ENCODE measurements at regions not wholly inside any gene's neighbourhood (a gene's known extent, or its start where the extent isn't known, plus 50 kb on each side); places are given as distances from the start of the nearest gene placed in this dataset.
A peak's percentile ranks its signal among the peaks of the same experiment; 100 is the strongest.

DNA sequence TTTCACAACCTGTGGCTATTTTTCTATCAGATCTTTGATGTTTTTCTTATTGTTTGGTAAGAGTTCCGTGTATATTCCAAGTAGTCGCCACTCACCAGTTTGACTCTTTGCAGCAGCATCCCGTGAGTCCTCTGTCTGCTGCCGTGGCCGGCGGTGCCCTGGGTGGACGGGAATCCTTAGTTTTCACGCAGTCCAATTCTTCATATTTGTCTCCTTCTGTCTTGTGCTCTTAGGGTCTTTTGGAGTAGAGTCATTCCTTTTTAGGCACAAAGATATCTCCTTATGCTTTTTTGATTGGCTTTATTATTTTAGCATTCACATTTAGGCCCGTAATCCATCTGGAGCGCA is 94.9 kb upstream of the MSX1 start:
- DNase-seq (ENCODE audit: low spot score): no peak
- H3K4me1 Mint-ChIP-seq (ENCODE audit: low read depth): peaks cover 5% of the 10 kb centered on the region
- H3K36me3 Mint-ChIP-seq (ENCODE audit: low read depth): no peaks in the 10 kb centered on the region
- H3K27ac Mint-ChIP-seq: no peak overlapping the region
- H3K9me3 Mint-ChIP-seq: peaks cover 4% of the 10 kb centered on the region
- no peak overlapping the region for H3K4me3 Mint-ChIP-seq
- intact Hi-C loops (cut with micrococcal nuclease): no loop called here
- no peaks in the 10 kb centered on the region for H3K27me3 Mint-ChIP-seq (ENCODE audit: insufficient read depth)

DNA sequence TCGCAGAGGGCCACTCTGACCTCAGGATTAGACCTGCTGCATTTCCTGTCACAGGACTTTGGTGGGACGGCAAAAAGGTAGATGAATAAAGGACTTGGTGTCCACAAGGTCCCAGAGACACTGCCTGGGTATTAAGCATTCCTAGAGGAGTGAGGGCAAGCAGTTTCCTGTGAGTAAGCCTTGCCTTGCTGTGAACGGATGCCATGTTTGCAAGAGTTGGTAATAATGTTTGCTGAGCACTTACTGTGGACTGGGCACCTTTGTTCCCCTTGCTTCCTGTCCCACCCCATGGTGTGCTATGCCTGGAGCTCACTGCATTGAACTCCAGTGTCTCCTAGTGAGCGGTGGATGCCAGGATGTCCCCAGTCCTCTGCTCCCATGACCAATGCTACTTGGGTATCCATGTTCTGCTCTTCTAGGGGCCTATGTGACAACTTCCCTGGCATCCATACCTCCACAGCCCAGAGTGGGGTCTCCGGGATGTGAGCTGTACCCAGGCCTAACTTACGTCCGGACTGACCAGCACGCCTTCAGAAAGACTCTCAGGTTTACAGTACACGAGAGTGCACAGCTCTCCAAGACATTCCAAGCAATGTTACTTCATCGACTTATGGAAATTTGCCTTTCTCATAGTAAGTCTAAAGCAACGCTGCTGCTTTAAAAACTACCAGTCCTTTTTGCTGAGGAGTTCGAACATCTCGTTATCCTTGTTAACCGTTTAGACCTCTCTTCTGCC is 95.5 kb upstream of the MSX1 start:
- Mint-ChIP-seq H3K4me3 (no peak overlapping the region), H3K27ac (no peak overlapping the region), H3K4me1 (ENCODE audit: low read depth) (peaks cover 5% of the 10 kb centered on the region), H3K9me3 (peaks cover 4% of the 10 kb centered on the region), H3K27me3 (ENCODE audit: insufficient read depth) (no peaks in the 10 kb centered on the region), H3K36me3 (ENCODE audit: low read depth) (no peaks in the 10 kb centered on the region)
- DNase-seq (ENCODE audit: low spot score): no peak
- intact Hi-C loops (cut with micrococcal nuclease): no loop called here

DNA sequence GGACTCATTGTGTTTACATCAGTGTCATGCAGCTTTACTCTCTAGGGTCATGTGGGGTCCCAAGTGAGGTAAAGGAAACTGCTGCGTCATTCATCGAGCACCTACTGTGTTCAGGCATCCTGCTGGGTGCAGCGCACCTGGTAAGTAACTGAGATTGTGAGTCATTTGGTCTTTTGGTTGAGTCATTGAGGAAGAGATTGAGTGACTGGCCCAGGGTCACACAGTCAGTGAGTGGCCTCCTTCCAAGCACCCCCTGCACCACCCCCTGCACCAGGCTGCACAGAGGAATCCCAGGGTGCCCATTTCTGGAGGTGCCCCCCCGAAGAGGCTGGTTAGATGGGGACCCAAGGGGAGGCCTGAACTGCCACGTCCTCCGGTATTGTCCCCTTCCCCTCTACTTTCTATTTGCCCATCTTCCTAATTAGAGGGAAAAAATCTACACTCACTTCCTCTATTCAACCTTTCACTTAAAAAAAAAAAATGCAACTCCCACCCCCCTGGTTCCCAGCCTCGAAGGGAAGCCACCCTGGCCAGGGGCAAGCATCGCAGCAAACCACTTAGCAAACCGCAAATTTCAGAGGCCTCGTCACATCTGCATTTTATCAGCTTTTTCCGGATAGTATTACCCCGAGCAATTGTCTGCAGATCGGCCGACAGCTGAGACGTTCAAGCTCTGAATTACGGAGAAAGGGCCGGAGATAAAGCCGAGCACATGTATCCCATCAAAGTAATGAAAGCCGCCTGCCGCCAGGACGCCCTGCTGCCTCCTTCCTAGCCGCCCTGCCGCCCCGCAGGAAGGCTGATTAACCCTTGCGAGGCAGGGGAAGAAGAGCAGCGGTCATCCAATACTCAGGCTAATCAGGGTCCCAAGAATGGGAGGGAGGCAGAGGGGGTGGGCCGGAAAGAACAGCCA is 96.3 kb upstream of the MSX1 start:
- Mint-ChIP-seq H3K4me3 (no peak overlapping the region), H3K4me1 (ENCODE audit: low read depth) (peaks cover 5% of the 10 kb centered on the region), H3K27me3 (ENCODE audit: insufficient read depth) (no peaks in the 10 kb centered on the region), H3K27ac (peak overlapping the region; percentile 27), H3K9me3 (peaks cover 4% of the 10 kb centered on the region), H3K36me3 (ENCODE audit: low read depth) (no peaks in the 10 kb centered on the region)
- intact Hi-C loops (cut with micrococcal nuclease): no loop called here
- DNase-seq (ENCODE audit: low spot score): peak; percentile 5

DNA sequence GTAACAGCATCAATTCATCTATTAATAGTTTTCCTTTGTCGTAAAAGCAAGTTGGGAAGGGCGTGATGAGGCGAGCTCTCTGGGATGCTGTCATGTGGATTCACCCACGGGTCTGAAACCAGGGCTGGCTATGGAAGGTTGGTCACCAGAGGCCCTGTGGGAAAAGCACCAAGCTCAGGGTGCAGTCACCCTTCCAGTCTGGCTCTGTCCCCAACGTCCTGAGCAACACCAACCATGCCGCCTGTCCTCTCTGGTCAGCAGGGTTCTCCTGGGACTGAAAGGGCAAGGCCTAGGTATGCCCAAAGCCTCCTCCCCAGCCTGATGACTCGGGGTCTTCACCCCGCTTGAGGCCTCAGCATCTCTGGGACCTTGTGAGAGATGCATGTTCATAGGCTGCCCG is 97.2 kb upstream of the MSX1 start:
- Mint-ChIP-seq H3K9me3 (peaks cover 3% of the 10 kb centered on the region), H3K4me1 (ENCODE audit: low read depth) (peaks cover 5% of the 10 kb centered on the region), H3K27me3 (ENCODE audit: insufficient read depth) (no peaks in the 10 kb centered on the region), H3K36me3 (ENCODE audit: low read depth) (no peaks in the 10 kb centered on the region), H3K4me3 (no peak overlapping the region), H3K27ac (no peak overlapping the region)
- no peak for DNase-seq (ENCODE audit: low spot score)
- intact Hi-C loops (cut with micrococcal nuclease): no loop called here

DNA sequence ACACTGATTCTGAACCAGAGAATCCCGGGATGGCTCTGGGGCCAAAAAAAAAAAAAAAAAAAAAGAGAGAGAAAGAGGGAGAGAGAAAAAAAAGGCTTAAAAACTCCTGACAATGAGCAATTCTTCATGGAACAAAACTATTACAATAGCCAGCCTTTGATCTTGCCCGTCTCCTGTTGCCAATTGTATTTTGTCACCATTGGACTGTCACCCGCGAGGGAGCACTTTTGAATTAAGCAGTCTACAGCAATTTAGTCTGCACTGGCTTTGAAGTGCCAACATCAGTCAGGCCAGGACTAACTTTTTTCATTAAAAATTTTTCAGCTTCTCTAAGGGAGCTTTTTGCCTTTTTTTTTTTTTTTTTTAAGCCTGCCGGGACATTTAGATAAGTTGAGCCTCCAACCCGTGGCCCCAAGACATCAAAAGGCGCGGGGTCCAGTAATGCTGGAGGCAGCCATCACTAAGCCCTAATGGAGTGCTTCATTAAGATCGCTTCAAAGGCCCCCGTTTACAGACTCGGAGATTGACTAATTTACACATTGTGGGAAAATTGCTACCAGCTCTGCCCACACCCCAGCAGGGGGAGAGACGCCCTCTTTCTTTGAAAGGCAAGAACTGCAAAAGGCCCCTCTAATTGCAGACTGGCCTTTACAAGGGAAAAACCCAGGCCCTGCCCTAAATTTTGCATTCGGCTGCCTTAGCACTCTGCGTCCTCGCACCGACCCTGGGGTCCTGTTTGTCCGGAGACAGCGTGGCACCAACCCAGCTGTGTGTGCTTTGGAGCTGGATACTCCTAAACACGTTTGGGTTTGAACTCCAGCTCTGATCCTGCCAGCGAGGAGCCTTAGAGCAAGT is 98.1 kb upstream of the MSX1 start:
- intact Hi-C loops (cut with micrococcal nuclease): no loop called here
- Mint-ChIP-seq H3K36me3 (ENCODE audit: low read depth) (no peaks in the 10 kb centered on the region), H3K4me1 (ENCODE audit: low read depth) (peaks cover 5% of the 10 kb centered on the region), H3K4me3 (no peak overlapping the region), H3K27me3 (ENCODE audit: insufficient read depth) (no peaks in the 10 kb centered on the region), H3K27ac (no peak overlapping the region), H3K9me3 (no peaks in the 10 kb centered on the region)
- no peak for DNase-seq (ENCODE audit: low spot score)

DNA sequence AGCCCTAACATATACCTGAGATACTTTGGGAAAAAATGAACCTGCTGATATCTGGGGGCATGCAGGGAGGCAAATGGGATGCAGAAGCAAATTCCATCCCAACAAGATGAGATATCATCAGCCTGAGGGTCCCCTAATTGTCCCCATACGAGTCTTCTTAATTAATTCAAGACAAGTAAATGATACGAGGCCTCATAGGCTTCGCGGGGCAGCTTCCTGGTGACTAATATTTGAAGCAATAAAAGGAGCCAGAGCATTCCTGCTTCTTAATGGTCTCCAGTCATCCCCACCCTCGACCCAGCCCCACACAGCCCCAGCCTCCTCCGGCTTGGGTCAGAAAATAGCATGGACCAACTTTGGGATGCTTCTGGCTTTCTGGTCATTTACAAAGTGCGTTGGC is 99.6 kb upstream of the MSX1 start:
- H3K4me3 Mint-ChIP-seq: no peak overlapping the region
- H3K9me3 Mint-ChIP-seq: no peaks in the 10 kb centered on the region
- no peaks in the 10 kb centered on the region for H3K27me3 Mint-ChIP-seq (ENCODE audit: insufficient read depth)
- intact Hi-C loops (cut with micrococcal nuclease): no loop called here
- no peak overlapping the region for H3K27ac Mint-ChIP-seq
- peaks cover 5% of the 10 kb centered on the region for H3K4me1 Mint-ChIP-seq (ENCODE audit: low read depth)
- DNase-seq (ENCODE audit: low spot score): no peak
- H3K36me3 Mint-ChIP-seq (ENCODE audit: low read depth): no peaks in the 10 kb centered on the region

DNA sequence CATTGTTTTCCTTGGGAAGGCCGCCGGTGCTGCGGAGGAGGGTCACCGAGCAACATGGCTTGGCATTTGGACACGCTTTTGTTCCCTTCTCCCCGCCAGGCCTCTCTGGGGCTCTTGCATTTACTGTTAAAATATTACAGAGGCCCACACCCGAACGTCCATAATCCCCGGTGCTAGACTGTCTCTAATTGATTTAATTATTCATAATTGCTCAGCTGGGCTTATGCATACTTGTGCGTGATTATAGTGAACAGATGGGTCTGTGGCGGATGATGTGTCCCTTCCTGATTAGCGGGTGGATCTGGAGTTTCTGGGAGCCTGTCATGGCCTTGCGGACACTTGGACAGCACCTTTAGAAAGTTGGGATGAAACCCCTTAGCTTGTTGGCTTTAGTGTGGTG is 100.2 kb upstream of the MSX1 start:
- no peak overlapping the region for H3K27ac Mint-ChIP-seq
- H3K36me3 Mint-ChIP-seq (ENCODE audit: low read depth): no peaks in the 10 kb centered on the region
- peaks cover 1% of the 10 kb centered on the region for H3K27me3 Mint-ChIP-seq (ENCODE audit: insufficient read depth)
- H3K4me1 Mint-ChIP-seq (ENCODE audit: low read depth): peaks cover 5% of the 10 kb centered on the region
- intact Hi-C loops (cut with micrococcal nuclease): no loop called here
- H3K4me3 Mint-ChIP-seq: no peak overlapping the region
- no peaks in the 10 kb centered on the region for H3K9me3 Mint-ChIP-seq
- DNase-seq (ENCODE audit: low spot score): no peak

DNA sequence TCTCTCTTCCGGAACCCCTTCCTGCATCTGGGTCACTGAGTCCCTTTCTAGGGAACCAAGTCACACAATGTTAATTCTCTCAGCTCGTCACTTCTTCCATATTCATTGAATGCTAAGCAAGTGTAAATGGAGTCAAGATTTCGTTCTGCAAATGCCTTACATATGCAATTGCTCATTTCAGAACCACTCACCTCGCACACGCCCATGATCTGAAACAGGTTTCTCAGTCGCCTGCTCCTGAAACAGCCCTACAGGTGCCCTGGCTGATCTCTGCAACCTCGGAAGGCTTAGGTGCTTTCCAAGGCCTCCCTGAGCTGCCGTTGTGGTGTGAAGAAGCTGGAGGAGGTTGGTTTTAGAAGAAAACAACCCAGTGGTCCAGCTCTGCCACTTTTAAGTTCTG is 100.8 kb upstream of the MSX1 start:
- Mint-ChIP-seq H3K9me3 (no peaks in the 10 kb centered on the region), H3K27me3 (ENCODE audit: insufficient read depth) (peaks cover 2% of the 10 kb centered on the region), H3K4me3 (no peak overlapping the region)

DNA sequence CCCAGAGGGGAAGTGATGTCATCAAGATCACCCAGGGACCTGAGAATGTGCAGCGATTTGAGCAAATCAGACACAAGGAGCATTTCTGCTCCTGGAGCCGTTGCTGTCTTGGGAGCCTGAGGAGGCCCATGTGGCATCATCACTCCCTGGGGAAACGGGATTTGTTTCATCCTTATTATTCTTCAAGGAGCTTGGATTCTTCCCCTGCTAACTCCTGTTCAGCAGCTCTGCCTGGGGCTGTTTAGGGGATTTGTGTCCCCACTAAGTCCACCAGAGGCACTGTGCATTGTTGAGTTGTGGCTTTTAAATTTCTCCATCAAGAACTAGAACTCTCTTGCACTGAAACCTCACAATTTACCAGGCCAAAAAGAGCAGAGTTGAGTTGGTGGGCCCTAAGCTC is 104.2 kb upstream of the MSX1 start:
- Mint-ChIP-seq H3K4me3 (no peak overlapping the region), H3K9me3 (no peaks in the 10 kb centered on the region), H3K4me1 (ENCODE audit: low read depth) (no peaks in the 10 kb centered on the region), H3K27me3 (ENCODE audit: insufficient read depth) (peaks cover 2% of the 10 kb centered on the region), H3K27ac (no peak overlapping the region), H3K36me3 (ENCODE audit: low read depth) (no peaks in the 10 kb centered on the region)
- no peak for DNase-seq (ENCODE audit: low spot score)
- intact Hi-C loops (cut with micrococcal nuclease): no loop called here

More for the DNA sequence above, 100.8 kb upstream of the MSX1 start:
- no peak for DNase-seq (ENCODE audit: low spot score)
- no peak overlapping the region for H3K27ac Mint-ChIP-seq
- intact Hi-C loops (cut with micrococcal nuclease): no loop called here
- H3K36me3 Mint-ChIP-seq (ENCODE audit: low read depth): no peaks in the 10 kb centered on the region
- H3K4me1 Mint-ChIP-seq (ENCODE audit: low read depth): peaks cover 5% of the 10 kb centered on the region

DNA sequence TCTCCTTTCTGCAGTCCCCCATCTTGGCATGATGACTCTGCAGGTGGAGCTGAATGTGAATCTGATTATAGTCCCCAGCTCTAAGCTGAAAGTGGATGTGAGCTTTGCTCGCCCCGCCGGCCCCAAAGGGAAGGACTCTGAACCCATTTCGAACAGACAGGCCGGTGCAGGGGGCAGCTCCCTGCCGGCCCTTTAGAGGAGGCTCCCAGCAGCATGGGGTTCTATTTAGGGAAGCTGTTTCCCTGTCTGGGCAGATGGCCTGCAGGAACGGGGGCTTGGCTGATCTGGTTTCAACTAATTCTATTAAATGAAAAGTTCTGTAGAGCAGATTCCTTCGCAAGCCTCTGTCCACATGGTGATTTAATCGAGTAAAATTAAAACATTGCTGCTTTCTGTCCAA is 104.8 kb upstream of the MSX1 start:
- Mint-ChIP-seq H3K4me1 (ENCODE audit: low read depth) (no peaks in the 10 kb centered on the region), H3K9me3 (no peaks in the 10 kb centered on the region), H3K27ac (no peak overlapping the region), H3K4me3 (no peak overlapping the region), H3K36me3 (ENCODE audit: low read depth) (no peaks in the 10 kb centered on the region), H3K27me3 (ENCODE audit: insufficient read depth) (peaks cover 2% of the 10 kb centered on the region)
- intact Hi-C loops (cut with micrococcal nuclease): no loop called here
- no peak for DNase-seq (ENCODE audit: low spot score)

DNA sequence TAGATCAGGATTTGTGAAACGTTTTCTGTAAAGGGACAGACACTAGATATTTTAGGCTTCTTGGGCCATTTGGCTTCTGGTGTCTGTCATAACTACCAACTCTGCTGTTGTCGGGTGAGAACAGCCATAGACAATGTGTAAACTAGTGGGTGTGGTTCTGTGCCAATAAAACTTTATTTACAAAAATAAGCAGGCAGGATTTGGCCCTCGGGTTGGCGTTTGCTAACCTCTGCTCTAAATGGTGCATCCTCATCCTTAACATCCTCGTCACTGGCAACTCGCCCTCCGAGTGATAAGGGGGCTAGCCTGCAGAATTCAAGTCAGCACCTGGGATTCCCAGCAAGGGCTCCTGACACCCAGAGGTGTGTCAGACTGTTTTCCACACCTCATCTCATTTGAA is 105.8 kb upstream of the MSX1 start:
- no peak overlapping the region for H3K27ac Mint-ChIP-seq
- no peak for DNase-seq (ENCODE audit: low spot score)
- H3K27me3 Mint-ChIP-seq (ENCODE audit: insufficient read depth): peaks cover 2% of the 10 kb centered on the region
- H3K9me3 Mint-ChIP-seq: no peaks in the 10 kb centered on the region
- no peaks in the 10 kb centered on the region for H3K4me1 Mint-ChIP-seq (ENCODE audit: low read depth)
- intact Hi-C loops (cut with micrococcal nuclease): no loop called here
- H3K36me3 Mint-ChIP-seq (ENCODE audit: low read depth): no peaks in the 10 kb centered on the region
- H3K4me3 Mint-ChIP-seq: no peak overlapping the region

DNA sequence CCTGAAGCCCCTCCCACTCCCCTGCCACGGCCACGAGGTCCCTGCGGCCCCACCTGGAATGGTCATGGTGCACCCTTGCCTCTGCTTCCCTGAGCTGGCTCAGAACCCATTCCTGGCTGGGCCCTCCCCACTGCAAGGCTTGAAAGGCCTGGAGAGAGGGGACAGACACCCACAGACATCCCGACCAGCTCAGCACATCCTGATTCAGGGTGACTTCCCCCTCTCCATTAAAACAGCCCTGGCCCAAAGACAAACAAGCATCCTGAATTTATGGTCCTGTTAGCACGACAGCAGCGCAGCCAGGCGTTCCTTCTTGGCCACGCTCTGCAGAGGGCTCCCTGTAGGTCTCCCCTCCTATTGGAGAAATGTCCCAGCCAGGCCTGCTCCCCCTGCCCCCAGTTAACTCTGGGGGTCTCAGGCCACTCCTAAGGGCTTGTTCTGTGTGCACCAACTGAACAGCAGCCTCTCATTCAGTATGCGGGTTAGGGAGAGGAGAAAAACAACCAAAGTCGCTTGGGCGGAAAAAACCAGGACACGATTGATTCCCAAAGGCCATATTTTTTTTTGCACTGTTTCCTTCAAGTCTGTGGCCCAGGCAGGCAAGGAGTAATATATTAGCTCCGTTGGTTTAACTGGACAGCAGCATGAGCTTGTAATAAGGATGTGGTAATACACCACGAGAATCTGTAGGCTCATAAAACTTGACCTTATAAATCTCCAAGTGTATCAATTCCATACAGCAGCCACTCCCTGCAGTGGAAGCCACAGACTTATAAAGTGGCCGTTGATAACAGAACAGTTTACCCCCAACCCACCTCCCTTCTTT is 106.7 kb upstream of the MSX1 start:
- peaks cover 2% of the 10 kb centered on the region for H3K27me3 Mint-ChIP-seq (ENCODE audit: insufficient read depth)
- intact Hi-C loops (cut with micrococcal nuclease): no loop called here
- H3K4me1 Mint-ChIP-seq (ENCODE audit: low read depth): no peaks in the 10 kb centered on the region
- DNase-seq (ENCODE audit: low spot score): no peak
- H3K9me3 Mint-ChIP-seq: peaks cover 5% of the 10 kb centered on the region
- H3K36me3 Mint-ChIP-seq (ENCODE audit: low read depth): no peaks in the 10 kb centered on the region
- no peak overlapping the region for H3K4me3 Mint-ChIP-seq
- no peak overlapping the region for H3K27ac Mint-ChIP-seq
